ENCODE measurements at regions not wholly inside any gene's neighbourhood (a gene's known extent, or its start where the extent isn't known, plus 50 kb on each side); places are given as distances from the start of the nearest gene placed in this dataset.
"Not testable (repeated sequence)": the region's sequence is repeated elsewhere in the genome, so short reads cannot be mapped to it uniquely, and the experiment has no call there.

DNA sequence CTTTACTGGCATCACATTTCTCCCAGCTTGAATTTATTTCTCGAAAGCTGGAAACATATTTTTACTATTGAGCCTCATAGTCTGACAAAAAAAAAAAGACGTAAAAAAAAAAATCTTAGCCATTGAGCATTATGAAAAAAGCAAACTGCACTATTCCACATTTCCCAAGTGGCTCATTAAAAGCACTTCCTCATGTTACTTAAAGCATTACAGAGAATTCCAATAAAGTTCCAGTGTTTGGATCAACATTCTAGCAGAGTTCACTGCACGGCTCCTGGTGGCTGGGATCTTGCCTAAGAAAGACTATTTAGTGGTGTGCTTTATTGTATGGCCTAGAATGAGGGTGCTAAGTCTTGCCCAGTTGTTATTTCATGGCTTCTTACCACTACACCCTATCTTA, 476.2 kb downstream of the PPARGC1A start:
- Histone ChIP-seq H3K4me3 (no peak overlapping the region), H3K9me3 (no peaks in the 10 kb centered on the region), H3K27ac (no peak overlapping the region), H3K27me3 (no peaks in the 10 kb centered on the region), H3K36me3 (no peaks in the 10 kb centered on the region), H3K4me1 (no peaks in the 10 kb centered on the region)
- ATAC-seq (no peak), DNase-seq (no peak)
- TF ChIP-seq, protein P1, sequence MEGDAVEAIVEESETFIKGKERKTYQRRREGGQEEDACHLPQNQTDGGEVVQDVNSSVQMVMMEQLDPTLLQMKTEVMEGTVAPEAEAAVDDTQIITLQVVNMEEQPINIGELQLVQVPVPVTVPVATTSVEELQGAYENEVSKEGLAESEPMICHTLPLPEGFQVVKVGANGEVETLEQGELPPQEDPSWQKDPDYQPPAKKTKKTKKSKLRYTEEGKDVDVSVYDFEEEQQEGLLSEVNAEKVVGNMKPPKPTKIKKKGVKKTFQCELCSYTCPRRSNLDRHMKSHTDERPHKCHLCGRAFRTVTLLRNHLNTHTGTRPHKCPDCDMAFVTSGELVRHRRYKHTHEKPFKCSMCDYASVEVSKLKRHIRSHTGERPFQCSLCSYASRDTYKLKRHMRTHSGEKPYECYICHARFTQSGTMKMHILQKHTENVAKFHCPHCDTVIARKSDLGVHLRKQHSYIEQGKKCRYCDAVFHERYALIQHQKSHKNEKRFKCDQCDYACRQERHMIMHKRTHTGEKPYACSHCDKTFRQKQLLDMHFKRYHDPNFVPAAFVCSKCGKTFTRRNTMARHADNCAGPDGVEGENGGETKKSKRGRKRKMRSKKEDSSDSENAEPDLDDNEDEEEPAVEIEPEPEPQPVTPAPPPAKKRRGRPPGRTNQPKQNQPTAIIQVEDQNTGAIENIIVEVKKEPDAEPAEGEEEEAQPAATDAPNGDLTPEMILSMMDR (IDR thresholded peaks at IDR 0.05): no peak
- intact Hi-C loops (cut with DNase I): no loop called here

DNA sequence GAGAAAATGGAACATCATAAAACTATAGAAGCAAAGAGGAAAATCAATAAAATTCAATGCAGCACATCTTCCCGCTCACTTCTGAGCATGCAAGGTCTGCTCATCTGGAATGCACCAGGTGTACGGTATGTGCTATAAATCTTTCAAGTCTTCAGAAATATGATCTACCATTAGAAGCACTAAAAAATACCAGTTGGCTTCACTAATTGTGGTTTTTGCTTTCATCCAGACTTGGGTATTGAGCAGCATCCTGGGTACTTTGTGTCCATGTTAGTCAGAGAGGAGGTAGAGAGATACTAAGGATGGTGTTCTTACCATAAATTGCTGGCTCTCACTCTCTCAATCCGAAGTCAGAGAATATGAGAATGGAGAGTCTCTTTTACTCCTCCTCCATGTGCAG, 477.1 kb downstream of the PPARGC1A start:
- Histone ChIP-seq H3K36me3 (no peaks in the 10 kb centered on the region), H3K27ac (no peak overlapping the region), H3K9me3 (no peaks in the 10 kb centered on the region), H3K27me3 (no peaks in the 10 kb centered on the region), H3K4me1 (no peaks in the 10 kb centered on the region), H3K4me3 (no peak overlapping the region)
- ATAC-seq (no peak), DNase-seq (no peak)
- intact Hi-C loops (cut with DNase I): no loop called here
- TF ChIP-seq, protein P1 (IDR thresholded peaks at IDR 0.05): no peak

DNA sequence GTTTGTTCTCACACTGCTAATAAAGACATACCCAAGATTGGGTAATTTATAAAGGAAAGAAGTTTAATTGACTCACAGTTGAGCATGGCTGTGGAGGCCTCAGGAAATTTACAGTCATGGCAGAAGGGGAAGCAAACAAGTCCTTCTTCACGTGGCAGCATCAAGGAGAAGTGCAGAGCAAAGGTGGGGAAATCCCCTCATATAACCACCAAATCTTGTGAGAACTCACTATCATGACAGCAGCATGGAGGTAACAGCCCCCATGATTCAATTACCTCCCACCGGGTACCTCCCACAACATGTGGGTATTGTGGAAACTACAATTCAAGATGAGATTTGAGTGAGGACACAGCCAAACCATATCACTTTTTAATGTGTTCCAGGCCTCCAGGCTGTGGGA, 480.9 kb downstream of the PPARGC1A start:
- ATAC-seq; H3K27ac ChIP-seq; H3K36me3 ChIP-seq; H3K4me1 ChIP-seq; H3K4me3 ChIP-seq; intact Hi-C loops (cut with DNase I); DNase-seq; H3K27me3 ChIP-seq: not testable (repeated sequence)
- peaks cover 0 to 11% of the 10 kb centered on the region in 2 donors for H3K9me3 ChIP-seq

DNA sequence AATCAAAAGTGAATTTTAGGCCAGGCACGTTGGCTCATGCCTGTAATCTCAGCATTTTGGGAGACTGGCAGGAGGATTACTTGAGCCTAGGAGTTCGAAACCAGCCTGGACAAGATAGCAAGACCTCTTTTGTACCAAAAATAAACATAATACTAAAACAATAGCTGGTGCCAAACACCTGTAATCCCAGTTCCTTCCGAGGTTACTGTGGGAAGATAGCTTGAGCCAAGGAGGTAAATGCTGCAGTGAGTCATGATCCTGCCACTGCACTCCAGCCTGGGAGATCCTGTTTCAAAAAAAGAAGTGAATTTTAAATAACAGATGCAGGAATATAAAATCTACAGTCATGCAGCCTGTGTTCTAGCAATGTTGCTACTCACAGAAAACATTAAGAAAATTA, 488.3 kb downstream of the PPARGC1A start:
- intact Hi-C loops (cut with DNase I): no loop called here
- DNase-seq: no peak
- Histone ChIP-seq H3K4me1 (no peaks in the 10 kb centered on the region), H3K9me3 (peaks cover 0 to 11% of the 10 kb centered on the region in 2 donors), H3K27me3 (no peaks in the 10 kb centered on the region), H3K36me3 (no peaks in the 10 kb centered on the region), H3K27ac (no peak overlapping the region), H3K4me3 (no peak overlapping the region)
- ATAC-seq: no peak
- TF ChIP-seq, protein P1 (IDR thresholded peaks at IDR 0.05): no peak

DNA sequence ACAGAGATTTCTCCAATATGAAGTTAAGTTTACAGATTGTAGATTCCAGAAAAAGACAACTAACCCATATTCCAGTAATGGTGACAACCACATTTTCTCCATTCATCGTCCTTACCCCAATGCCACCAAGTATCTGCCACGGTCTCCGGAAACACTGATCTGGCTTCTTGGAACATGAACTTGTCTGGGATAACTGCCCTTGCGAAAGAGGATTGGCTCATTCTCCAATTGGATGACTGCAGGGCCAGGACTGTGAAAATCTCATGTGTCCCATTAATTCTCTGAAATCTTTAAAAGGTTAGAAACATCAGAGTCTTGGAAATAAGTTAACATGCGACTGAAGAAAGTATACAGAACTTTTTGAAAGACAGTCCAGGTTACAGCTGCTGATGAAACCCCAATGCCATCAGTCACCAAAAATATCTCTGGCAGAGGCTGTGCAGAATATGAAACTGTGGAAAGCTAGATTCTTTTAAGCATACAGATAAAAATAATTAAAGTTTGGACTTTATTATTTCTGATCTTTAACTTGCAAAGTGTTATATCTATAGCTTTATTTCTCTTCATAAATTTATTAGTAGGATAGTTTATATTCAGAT, 496.9 kb downstream of the PPARGC1A start:
- Histone ChIP-seq H3K9me3 (peaks cover 0 to 12% of the 10 kb centered on the region in 2 donors), H3K4me1 (no peaks in the 10 kb centered on the region), H3K4me3 (no peak overlapping the region), H3K27ac (no peak overlapping the region), H3K36me3 (no peaks in the 10 kb centered on the region), H3K27me3 (no peaks in the 10 kb centered on the region)
- no peak for DNase-seq
- no peak for ATAC-seq
- intact Hi-C loops (cut with DNase I): no loop called here
- TF ChIP-seq, protein P1 (IDR thresholded peaks at IDR 0.05): no peak

DNA sequence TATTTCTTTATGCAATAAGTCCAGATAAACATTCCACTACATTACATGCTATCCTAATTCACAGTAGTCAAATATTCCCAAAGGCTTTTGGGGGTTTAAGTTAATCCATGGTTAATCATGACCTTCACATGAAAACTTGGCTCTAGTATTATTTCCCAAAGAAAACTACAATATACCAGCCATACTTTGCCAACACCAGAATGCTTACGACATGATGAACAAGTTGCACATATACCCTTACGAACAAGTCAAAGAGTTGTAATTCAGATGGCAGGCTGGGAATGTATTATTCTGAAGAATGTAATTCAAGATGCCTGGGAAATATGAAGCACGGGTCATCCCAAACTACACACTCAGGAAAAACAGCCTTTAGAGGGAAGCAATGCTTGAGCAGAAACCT, 499.6 kb downstream of the PPARGC1A start:
- Histone ChIP-seq H3K36me3 (no peaks in the 10 kb centered on the region), H3K27ac (no peak overlapping the region), H3K4me3 (no peak overlapping the region), H3K4me1 (no peaks in the 10 kb centered on the region), H3K9me3 (peaks cover 0 to 10% of the 10 kb centered on the region in 2 donors), H3K27me3 (no peaks in the 10 kb centered on the region)
- TF ChIP-seq, protein P1 (IDR thresholded peaks at IDR 0.05): no peak
- ATAC-seq (no peak), DNase-seq (no peak)
- intact Hi-C loops (cut with DNase I): no loop called here
